ENCODE measurements at regions not wholly inside any gene's neighbourhood (a gene's known extent, or its start where the extent isn't known, plus 50 kb on each side); places are given as distances from the start of the nearest gene placed in this dataset.
"Not testable (repeated sequence)": the region's sequence is repeated elsewhere in the genome, so short reads cannot be mapped to it uniquely, and the experiment has no call there.

DNA sequence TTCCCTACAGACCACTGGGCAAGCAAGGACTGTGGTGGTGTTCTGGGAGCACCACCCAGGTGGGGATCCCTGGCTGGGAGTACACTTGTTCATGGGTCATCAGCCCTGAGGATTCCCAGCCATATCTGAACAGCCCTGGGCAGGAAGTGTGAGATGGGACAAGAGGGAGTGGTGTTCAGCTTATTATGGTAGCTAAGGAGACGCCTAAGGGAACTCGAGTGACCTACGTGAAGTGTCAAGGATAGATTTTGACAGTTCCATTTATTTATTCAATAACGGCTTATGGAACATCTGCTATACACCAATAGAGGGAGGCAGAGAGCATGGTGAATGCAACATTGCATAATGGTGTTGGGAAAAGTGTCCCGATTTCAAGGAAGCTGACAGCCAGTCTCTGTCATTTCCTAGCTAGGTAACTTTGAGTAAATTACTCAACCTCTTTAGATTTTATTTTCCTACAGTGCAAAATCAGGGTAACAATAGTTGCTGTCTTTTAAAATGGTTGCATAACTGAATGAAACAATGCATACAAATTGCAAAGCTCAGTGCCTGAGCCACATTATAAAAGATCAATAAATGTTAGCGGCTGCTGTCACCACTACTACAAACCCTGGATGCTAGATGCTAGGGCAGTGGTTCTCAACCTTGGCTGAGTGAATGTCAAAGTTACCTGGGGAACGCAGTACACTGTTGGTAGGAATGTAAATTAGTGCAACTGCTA, 534.1 kb downstream of the GRIN2A start:
- DNase-seq = peak; percentile 44

GRCh38 chr16:9650284-9650683, 531.9 kb downstream of the GRIN2A start:
- no peak for DNase-seq

GRCh38 chr16:9655051-9655450, 527.2 kb downstream of the GRIN2A start:
- DNase-seq = no peak

- DNase-seq = no peak
Observed at GRCh38 chr16:9657641-9658040, 524.6 kb downstream of the GRIN2A start.

GRCh38 chr16:9658164-9658563, 524.1 kb downstream of the GRIN2A start:
- no peak for DNase-seq

GRCh38 chr16:9658586-9658985, 523.6 kb downstream of the GRIN2A start:
- no peak for DNase-seq

DNA sequence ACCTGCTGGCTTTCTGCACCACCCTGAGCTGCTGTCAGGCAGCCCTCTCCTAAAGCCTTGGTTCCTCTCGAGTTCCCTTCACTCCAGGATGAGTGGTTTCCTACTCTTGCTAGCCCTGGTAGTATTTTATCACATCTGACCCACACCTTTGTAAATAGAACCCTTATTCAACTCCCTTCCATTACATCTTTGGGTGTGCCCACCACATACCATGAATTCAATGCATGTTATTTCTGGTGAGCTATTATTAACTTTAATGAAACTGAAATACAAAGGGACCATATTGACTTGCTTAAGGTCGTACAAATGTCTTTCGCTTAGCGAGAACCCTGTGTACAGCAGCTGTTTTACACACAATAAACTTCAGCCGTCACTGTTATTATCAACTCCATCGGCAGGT, 521.3 kb downstream of the GRIN2A start:
- no peak for DNase-seq

DNA sequence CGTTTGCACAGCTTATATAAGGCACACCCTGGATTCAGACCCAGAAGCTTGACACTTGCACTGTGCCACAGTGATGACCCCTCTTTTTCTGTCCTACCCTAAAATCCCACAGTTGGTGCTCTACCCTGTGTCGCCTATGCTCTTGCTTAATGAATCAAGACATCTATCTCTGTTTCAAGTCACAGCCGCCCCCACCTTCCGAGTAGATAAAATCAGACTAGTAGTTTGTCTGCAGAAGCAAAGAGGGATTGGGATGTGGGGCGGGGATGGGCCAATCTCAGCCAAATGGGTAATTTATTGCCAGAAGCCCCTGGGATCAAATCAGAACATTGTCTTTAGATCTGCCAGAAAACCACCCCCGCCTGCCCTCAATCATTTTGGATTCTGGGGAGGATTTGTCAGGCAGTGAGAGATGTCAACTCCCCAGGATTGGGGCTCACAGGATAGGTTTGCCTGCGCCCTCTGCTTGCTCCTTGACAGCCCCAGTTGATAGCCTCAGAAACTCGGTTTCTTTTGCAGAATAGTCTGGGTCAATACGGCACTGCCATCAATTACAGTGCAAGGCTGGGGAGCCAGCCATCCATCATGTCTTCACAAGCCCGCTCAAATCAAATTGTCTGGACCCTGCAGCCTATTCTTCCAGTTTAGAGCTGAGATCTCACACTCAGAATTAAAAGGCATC, 520.8 kb downstream of the GRIN2A start:
- DNase-seq = no peak

DNA sequence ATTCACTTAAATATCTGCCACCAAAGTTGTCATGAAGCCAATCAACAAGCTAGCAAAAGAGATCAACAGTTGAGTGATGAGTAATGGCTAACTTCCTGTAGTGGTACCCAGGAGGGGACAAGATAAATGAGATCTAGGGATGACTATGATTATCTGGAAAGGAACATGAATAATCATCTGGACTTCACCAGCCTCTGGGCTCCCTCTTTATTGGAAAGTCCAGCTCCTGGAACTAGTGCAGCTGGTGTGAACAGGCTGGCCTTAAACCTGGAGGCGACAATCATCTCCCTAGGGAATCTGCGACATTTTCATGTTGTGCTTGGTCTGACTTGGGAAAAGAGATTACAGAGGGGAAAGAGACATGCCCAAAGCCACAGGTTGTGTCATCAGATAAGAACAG, 518.6 kb downstream of the GRIN2A start:
- DNase-seq = no peak

DNA sequence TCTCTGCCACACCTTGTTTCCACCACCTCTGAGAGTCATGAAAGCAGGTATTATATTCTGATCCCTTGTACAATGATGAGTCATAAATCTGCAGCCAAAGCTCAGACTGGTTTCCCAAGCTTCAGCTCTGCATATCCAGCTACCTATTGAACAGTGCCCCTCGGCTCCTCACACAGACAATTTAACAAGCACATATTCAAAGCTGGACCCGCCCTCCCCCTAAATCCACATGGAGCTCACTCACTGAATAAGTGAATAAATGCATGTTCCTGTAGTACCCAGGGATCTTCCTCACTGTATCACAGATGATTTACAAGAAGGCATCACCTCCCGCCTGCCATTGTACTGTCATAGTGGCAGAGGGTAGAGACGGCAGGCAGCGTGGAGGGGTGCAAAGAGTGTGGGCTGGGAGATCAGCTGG, 516.4 kb downstream of the GRIN2A start:
- DNase-seq = no peak

GRCh38 chr16:9666834-9667480, 515.3 kb downstream of the GRIN2A start:
- DNase-seq = no peak

DNA sequence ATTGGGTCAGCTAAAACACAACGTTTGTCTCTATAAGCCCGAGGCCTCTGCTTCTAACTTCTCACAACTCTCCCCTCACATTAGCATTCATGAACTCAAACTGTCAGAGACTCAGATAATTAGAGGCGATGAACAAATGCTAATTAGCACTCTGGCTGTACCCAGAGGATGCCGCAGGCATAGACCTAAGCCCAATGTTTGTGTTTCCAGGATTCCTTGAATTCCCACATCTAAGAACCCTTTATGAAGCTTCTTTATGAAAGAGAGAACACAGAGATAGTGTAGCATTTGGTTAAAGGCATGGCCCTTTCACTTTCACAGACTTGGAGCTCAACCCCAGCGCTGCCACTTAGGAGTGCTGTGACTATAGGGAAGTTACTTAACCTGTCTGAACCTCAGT, 512.2 kb downstream of the GRIN2A start:
- DNase-seq = no peak

GRCh38 chr16:9670616-9671015, 511.6 kb downstream of the GRIN2A start:
- DNase-seq = not testable (repeated sequence)

GRCh38 chr16:9676560-9677300, 505.5 kb downstream of the GRIN2A start:
- not testable (repeated sequence) for DNase-seq

- no peak for DNase-seq
Observed at GRCh38 chr16:9677301-9677653, 505.0 kb downstream of the GRIN2A start.

DNA sequence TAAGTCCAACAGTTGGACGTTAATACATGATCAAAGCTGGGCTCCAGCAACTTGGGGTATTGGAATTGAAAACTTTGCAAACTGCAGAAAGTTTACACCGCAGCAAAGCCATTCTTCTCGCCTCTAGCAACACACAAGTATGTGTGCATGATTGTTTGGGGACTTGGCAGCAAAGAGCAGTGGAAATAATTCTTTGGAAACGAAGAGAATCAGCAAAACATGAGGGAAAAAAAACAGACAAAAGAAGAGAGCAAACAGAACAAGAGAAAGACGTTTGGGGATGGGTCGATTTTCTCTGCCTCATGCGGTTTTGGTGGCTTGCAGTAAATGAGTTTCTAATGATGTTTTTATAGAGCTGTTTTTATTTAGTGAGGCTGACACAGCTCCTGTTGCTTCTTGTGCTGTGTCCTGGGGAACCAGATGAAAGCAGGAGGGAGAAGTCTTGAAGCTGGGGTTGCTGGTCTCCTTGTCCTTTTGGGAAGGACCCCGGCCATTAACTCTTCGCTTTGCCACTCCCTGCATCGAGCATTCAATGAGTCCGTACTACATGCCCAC, 502.9 kb downstream of the GRIN2A start:
- DNase-seq = peak; percentile 63

DNA sequence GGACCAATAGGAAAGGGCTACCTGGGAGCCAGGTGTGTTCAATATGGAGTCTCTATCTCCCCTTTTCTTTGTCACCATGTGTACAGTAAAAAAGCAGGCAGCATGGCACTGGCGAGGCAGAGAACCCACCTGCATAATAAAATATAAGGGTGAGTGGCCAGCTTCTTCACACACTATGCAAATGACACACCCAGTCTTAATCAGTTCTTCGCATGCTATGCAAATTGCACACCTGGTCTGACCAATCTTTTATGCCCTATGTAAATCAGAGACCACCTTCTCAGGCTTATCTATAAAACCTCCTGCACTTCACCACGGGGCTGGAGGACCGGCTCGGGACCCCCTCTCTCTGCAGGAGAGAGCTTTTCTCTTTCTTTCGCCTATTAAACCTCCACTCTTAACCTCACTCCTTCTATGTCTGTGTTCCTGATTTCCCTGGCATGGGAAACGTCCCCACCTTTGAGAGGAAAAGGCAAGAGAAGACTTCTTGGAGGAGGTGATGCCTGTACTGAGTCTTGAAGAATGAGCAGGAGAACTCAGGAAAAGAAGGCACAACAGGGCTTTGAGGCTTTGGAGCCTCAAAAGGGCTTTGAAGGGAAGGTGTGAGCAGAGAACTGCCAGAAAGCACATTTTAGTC, 502.1 kb downstream of the GRIN2A start:
- DNase-seq = no peak

- DNase-seq = no peak
Observed at GRCh38 chr16:9680968-9681367, 501.3 kb downstream of the GRIN2A start.

- no peak for DNase-seq
Observed at GRCh38 chr16:9681508-9681907, 500.7 kb downstream of the GRIN2A start.

DNA sequence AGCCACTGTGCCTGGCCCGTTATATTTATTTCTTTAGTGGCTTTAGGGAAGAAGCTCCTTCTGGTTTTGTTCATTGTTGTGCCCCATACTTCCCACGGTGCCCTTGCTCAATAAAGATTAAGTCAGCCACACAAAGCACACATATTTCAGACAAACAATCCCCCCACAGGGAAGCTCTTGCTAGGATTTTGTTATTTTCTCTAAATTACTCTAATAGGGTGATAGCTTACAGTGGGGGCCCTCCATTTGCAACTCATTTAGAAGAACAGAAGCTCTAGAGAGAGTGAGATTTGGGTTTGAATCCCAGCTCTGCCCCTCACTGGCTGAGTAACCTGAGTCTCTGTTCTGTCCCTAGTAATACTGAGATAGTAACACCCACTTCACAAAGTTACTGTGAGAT, 499.9 kb downstream of the GRIN2A start:
- DNase-seq = no peak

- DNase-seq = no peak
Observed at GRCh38 chr16:9683677-9684076, 498.6 kb downstream of the GRIN2A start.

GRCh38 chr16:9687737-9688319, 494.4 kb downstream of the GRIN2A start:
- no peak for DNase-seq
